Memory B cell (primary cell): ENCODE measurements at regions not wholly inside any gene's neighbourhood (a gene's known extent, or its start where the extent isn't known, plus 50 kb on each side); places are given as distances from the start of the nearest gene placed in this dataset.

Source experiments
- ATAC-seq: fragments of 150-1000 bp; cut with Tn5 transposase; 2 replicates; pipeline ENCODE4 v1.10.0; 2021; ENCODE audit warnings: low read depth, mild to moderate bottlenecking, moderate library complexity
- DNase-seq, 2 donors: peaks; one replicate each; pipeline ENCODE4 v3.0.0; 2022; ENCODE audit warnings: low spot score in 2 of 2
- H3K27ac Mint-ChIP-seq: one replicate; pipeline ENCODE4 v1.8.0; 2022; ENCODE audit warnings: mild to moderate bottlenecking, moderate library complexity, mixed read lengths
- H3K27me3 Mint-ChIP-seq: one replicate; pipeline ENCODE4 v1.8.0; 2022; ENCODE audit warnings: mixed read lengths
- H3K36me3 Mint-ChIP-seq: one replicate; pipeline ENCODE4 v1.8.0; 2022; ENCODE audit warnings: mild to moderate bottlenecking, mixed read lengths
- H3K4me1 Mint-ChIP-seq: one replicate; pipeline ENCODE4 v1.8.0; 2022; ENCODE audit warnings: mixed read lengths
- H3K4me3 Mint-ChIP-seq: one replicate; pipeline ENCODE4 v1.8.0; 2022; ENCODE audit warnings: mild to moderate bottlenecking, moderate library complexity, mixed read lengths
- H3K9me3 Mint-ChIP-seq: one replicate; pipeline ENCODE4 v1.8.0; 2022; ENCODE audit warnings: mixed read lengths

GRCh38 chr5:58040846-58041245 is 419.0 kb downstream of the PLK2 start:
- Mint-ChIP-seq H3K27me3 (peaks cover 4% of the 10 kb centered on the region), H3K27ac (no peak overlapping the region), H3K4me3 (no peak overlapping the region), H3K36me3 (no peaks in the 10 kb centered on the region), H3K9me3 (no peaks in the 10 kb centered on the region), H3K4me1 (no peaks in the 10 kb centered on the region)
- DNase-seq, result no peak
- no peak for ATAC-seq

- Mint-ChIP-seq H3K27me3 (peaks cover 4% of the 10 kb centered on the region), H3K4me1 (no peaks in the 10 kb centered on the region), H3K4me3 (no peak overlapping the region), H3K27ac (no peak overlapping the region), H3K36me3 (no peaks in the 10 kb centered on the region), H3K9me3 (no peaks in the 10 kb centered on the region)
- no peak for ATAC-seq
- DNase-seq, result no peak
These were observed 419.8 kb downstream of the PLK2 start for GRCh38 chr5:58040044-58040443.

- H3K27ac Mint-ChIP-seq, result no peak overlapping the region
- H3K4me1 Mint-ChIP-seq, result no peaks in the 10 kb centered on the region
- no peaks in the 10 kb centered on the region for H3K9me3 Mint-ChIP-seq
- no peaks in the 10 kb centered on the region for H3K36me3 Mint-ChIP-seq
- peaks cover 3% of the 10 kb centered on the region for H3K27me3 Mint-ChIP-seq
- DNase-seq, result no peak
- no peak for ATAC-seq
- no peak overlapping the region for H3K4me3 Mint-ChIP-seq
These were observed 422.0 kb downstream of the PLK2 start for GRCh38 chr5:58037899-58038298.

GRCh38 chr5:58025809-58026208 is 434.1 kb downstream of the PLK2 start:
- Mint-ChIP-seq H3K27me3 (no peaks in the 10 kb centered on the region), H3K9me3 (no peaks in the 10 kb centered on the region), H3K4me3 (no peak overlapping the region), H3K4me1 (no peaks in the 10 kb centered on the region), H3K27ac (no peak overlapping the region), H3K36me3 (no peaks in the 10 kb centered on the region)
- ATAC-seq, result no peak
- DNase-seq, result no peak

- ATAC-seq (no peak), DNase-seq (no peak)
- no peak overlapping the region for H3K27ac Mint-ChIP-seq
- H3K36me3 Mint-ChIP-seq, result no peaks in the 10 kb centered on the region
- H3K9me3 Mint-ChIP-seq, result no peaks in the 10 kb centered on the region
- H3K4me3 Mint-ChIP-seq, result no peak overlapping the region
- H3K27me3 Mint-ChIP-seq, result no peaks in the 10 kb centered on the region
- H3K4me1 Mint-ChIP-seq, result no peaks in the 10 kb centered on the region
These were observed 435.7 kb downstream of the PLK2 start for GRCh38 chr5:58024151-58024550.

- DNase-seq (no peak), ATAC-seq (no peak)
- Mint-ChIP-seq H3K4me1 (no peaks in the 10 kb centered on the region), H3K27ac (no peak overlapping the region), H3K27me3 (peaks cover 2% of the 10 kb centered on the region), H3K9me3 (no peaks in the 10 kb centered on the region), H3K36me3 (no peaks in the 10 kb centered on the region), H3K4me3 (no peak overlapping the region)
These were observed 437.8 kb downstream of the PLK2 start for GRCh38 chr5:58022055-58022454.

- Mint-ChIP-seq H3K27ac (no peak overlapping the region), H3K27me3 (peaks cover 2% of the 10 kb centered on the region), H3K4me3 (no peak overlapping the region), H3K36me3 (no peaks in the 10 kb centered on the region), H3K9me3 (no peaks in the 10 kb centered on the region), H3K4me1 (no peaks in the 10 kb centered on the region)
- DNase-seq (no peak), ATAC-seq (no peak)
These were observed 438.4 kb downstream of the PLK2 start for GRCh38 chr5:58021466-58021865.

- Mint-ChIP-seq H3K4me3 (no peak overlapping the region), H3K9me3 (no peaks in the 10 kb centered on the region), H3K27me3 (peaks cover 2% of the 10 kb centered on the region), H3K36me3 (no peaks in the 10 kb centered on the region), H3K27ac (no peak overlapping the region), H3K4me1 (no peaks in the 10 kb centered on the region)
- ATAC-seq (no peak), DNase-seq (no peak)
These were observed 440.3 kb downstream of the PLK2 start for GRCh38 chr5:58019614-58020013.

- Mint-ChIP-seq H3K27ac (no peak overlapping the region), H3K27me3 (peaks cover 2% of the 10 kb centered on the region), H3K9me3 (no peaks in the 10 kb centered on the region), H3K4me1 (no peaks in the 10 kb centered on the region), H3K36me3 (no peaks in the 10 kb centered on the region), H3K4me3 (no peak overlapping the region)
- DNase-seq (no peak), ATAC-seq (no peak)
These were observed 441.9 kb downstream of the PLK2 start for GRCh38 chr5:58018016-58018415.

- H3K9me3 Mint-ChIP-seq, result no peaks in the 10 kb centered on the region
- no peak overlapping the region for H3K4me3 Mint-ChIP-seq
- H3K4me1 Mint-ChIP-seq, result no peaks in the 10 kb centered on the region
- ATAC-seq, result no peak
- no peaks in the 10 kb centered on the region for H3K36me3 Mint-ChIP-seq
- H3K27me3 Mint-ChIP-seq, result peaks cover 2% of the 10 kb centered on the region
- no peak for DNase-seq
- H3K27ac Mint-ChIP-seq, result no peak overlapping the region
These were observed 443.0 kb downstream of the PLK2 start for GRCh38 chr5:58016877-58017276.

GRCh38 chr5:58016358-58016757 is 443.5 kb downstream of the PLK2 start:
- Mint-ChIP-seq H3K4me3 (no peak overlapping the region), H3K4me1 (no peaks in the 10 kb centered on the region), H3K9me3 (no peaks in the 10 kb centered on the region), H3K36me3 (no peaks in the 10 kb centered on the region), H3K27ac (no peak overlapping the region), H3K27me3 (peaks cover 2% of the 10 kb centered on the region)
- ATAC-seq, result no peak
- no peak for DNase-seq

GRCh38 chr5:58015175-58015574 is 444.7 kb downstream of the PLK2 start:
- H3K36me3 Mint-ChIP-seq, result no peaks in the 10 kb centered on the region
- H3K9me3 Mint-ChIP-seq, result no peaks in the 10 kb centered on the region
- H3K27ac Mint-ChIP-seq, result no peak overlapping the region
- DNase-seq, result no peak
- peaks cover 2% of the 10 kb centered on the region for H3K27me3 Mint-ChIP-seq
- H3K4me3 Mint-ChIP-seq, result no peak overlapping the region
- no peaks in the 10 kb centered on the region for H3K4me1 Mint-ChIP-seq
- no peak for ATAC-seq

GRCh38 chr5:58013542-58014258 is 446.2 kb downstream of the PLK2 start:
- H3K27me3 Mint-ChIP-seq, result peaks cover under 1% of the 10 kb centered on the region
- no peak for ATAC-seq
- no peak overlapping the region for H3K4me3 Mint-ChIP-seq
- H3K27ac Mint-ChIP-seq, result no peak overlapping the region
- no peaks in the 10 kb centered on the region for H3K36me3 Mint-ChIP-seq
- DNase-seq, result no peak
- no peaks in the 10 kb centered on the region for H3K4me1 Mint-ChIP-seq
- no peaks in the 10 kb centered on the region for H3K9me3 Mint-ChIP-seq

- Mint-ChIP-seq H3K4me1 (no peaks in the 10 kb centered on the region), H3K4me3 (no peak overlapping the region), H3K9me3 (no peaks in the 10 kb centered on the region), H3K36me3 (no peaks in the 10 kb centered on the region), H3K27me3 (no peaks in the 10 kb centered on the region), H3K27ac (no peak overlapping the region)
- ATAC-seq, result no peak
- no peak for DNase-seq
These were observed 447.0 kb downstream of the PLK2 start for GRCh38 chr5:58012801-58013315.

- no peaks in the 10 kb centered on the region for H3K9me3 Mint-ChIP-seq
- DNase-seq (no peak), ATAC-seq (no peak)
- no peak overlapping the region for H3K27ac Mint-ChIP-seq
- no peaks in the 10 kb centered on the region for H3K4me1 Mint-ChIP-seq
- H3K36me3 Mint-ChIP-seq, result no peaks in the 10 kb centered on the region
- no peak overlapping the region for H3K4me3 Mint-ChIP-seq
- H3K27me3 Mint-ChIP-seq, result no peaks in the 10 kb centered on the region
These were observed 447.8 kb downstream of the PLK2 start for GRCh38 chr5:58012102-58012501.
